ENCODE measurements at regions not wholly inside any gene's neighbourhood (a gene's known extent, or its start where the extent isn't known, plus 50 kb on each side); places are given as distances from the start of the nearest gene placed in this dataset.

DNA sequence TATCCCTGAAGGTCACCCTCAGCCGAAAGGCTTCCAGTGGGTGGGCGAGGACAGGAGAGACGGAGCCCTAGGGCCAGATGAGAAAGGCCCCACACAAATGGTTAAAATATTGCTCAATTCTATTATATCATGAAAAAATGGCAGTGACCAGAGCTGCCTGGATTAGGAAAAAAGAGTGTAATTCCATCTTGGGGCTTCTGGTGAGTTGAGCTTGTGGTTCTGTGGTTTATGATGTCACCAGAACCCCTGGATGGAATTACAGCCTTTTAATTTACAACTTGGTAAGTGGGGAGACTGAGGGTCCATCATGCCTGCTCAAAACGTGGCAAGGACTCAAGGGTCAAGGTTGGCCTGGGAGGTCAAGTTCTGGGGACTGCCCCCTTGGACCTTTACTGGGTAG lies 55.5 kb upstream of the STC2 start:
- Histone ChIP-seq H3K36me3 (ENCODE audit: control insufficient read depth in 1 of 2, insufficient read depth in 2 of 2, low read length in 2 of 2) (no peaks in the 10 kb centered on the region), H4K91ac (ENCODE audit: low read depth, low read length) (no peak overlapping the region), H3K18ac (ENCODE audit: low read length) (no peak overlapping the region), H2AFZ (ENCODE audit: insufficient read depth, low read length, poor library complexity) (no peak overlapping the region), H3K27ac (ENCODE audit: low read depth, low read length) (no peak overlapping the region), H3K79me1 (ENCODE audit: low read length) (no peaks in the 10 kb centered on the region), H3K4me1 (ENCODE audit: control insufficient read depth in 1 of 2, insufficient read depth in 2 of 2, low read length in 2 of 2) (no peaks in the 10 kb centered on the region), H4K12ac (ENCODE audit: low read depth, low read length) (no peak overlapping the region), H4K8ac (ENCODE audit: low read depth, low read length) (no peak overlapping the region), H3K9me3 (ENCODE audit: insufficient read depth, low read depth, low read length) (peaks cover 3% of the 10 kb centered on the region), H3K14ac (ENCODE audit: low read length) (no peak overlapping the region), H2BK120ac (ENCODE audit: insufficient read depth, low read length, poor library complexity) (no peak overlapping the region), H2BK5ac (ENCODE audit: low read depth, low read length, poor library complexity) (no peak overlapping the region), H3K79me2 (ENCODE audit: control insufficient read depth, insufficient read depth, low read length, poor library complexity) (no peaks in the 10 kb centered on the region), H3K4ac (ENCODE audit: low read depth, low read length) (no peak overlapping the region), H3K4me3 (ENCODE audit: low read depth, low read length) (no peak overlapping the region), H3K27me3 (ENCODE audit: insufficient read depth, low read length) (no peaks in the 10 kb centered on the region), H3K9ac (ENCODE audit: low read length) (no peak overlapping the region), H3K23ac (ENCODE audit: low read length) (no peak overlapping the region), H2AK5ac (ENCODE audit: low read length) (no peak overlapping the region), H2BK12ac (ENCODE audit: low read length) (no peak overlapping the region), H3K4me2 (ENCODE audit: low read length) (no peak overlapping the region)
- DNase-seq: no peak
- WGBS (ENCODE audit: extremely low coverage, insufficient coverage, insufficient read length): no CpG with 5 or more reads among the region's 4 CpGs

DNA sequence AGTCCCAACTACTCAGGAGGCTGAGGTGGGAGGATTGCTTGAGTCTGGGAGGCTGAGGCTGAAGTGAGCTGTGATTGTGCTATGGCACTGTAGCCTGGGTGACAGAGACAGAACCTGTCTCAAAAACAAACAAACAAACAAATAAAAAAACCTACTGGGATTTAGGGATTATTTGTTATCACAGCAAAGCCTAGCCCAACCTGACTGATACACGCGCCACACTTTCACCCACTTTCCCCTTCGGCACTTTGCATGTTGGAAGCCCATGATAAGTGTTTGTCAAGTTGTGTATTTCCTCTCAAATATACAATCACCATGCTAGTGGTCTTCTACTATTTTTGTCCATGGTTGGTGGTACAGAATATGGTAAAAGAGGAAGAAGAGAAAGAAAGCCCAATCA lies 50.5 kb upstream of the STC2 start:
- no CpG with 5 or more reads among the region's 3 CpGs for WGBS (ENCODE audit: extremely low coverage, insufficient coverage, insufficient read length)
- no peak overlapping the region for H2BK12ac ChIP-seq (ENCODE audit: low read length)
- no peaks in the 10 kb centered on the region for H3K4me1 ChIP-seq (ENCODE audit: control insufficient read depth in 1 of 2, insufficient read depth in 2 of 2, low read length in 2 of 2)
- H2AFZ ChIP-seq (ENCODE audit: insufficient read depth, low read length, poor library complexity): no peak overlapping the region
- no peaks in the 10 kb centered on the region for H3K36me3 ChIP-seq (ENCODE audit: control insufficient read depth in 1 of 2, insufficient read depth in 2 of 2, low read length in 2 of 2)
- no peak for DNase-seq
- H3K4me2 ChIP-seq (ENCODE audit: low read length): no peak overlapping the region
- H4K12ac ChIP-seq (ENCODE audit: low read depth, low read length): no peak overlapping the region
- no peak overlapping the region for H4K91ac ChIP-seq (ENCODE audit: low read depth, low read length)
- H3K79me2 ChIP-seq (ENCODE audit: control insufficient read depth, insufficient read depth, low read length, poor library complexity): no peaks in the 10 kb centered on the region
- no peak overlapping the region for H3K4me3 ChIP-seq (ENCODE audit: low read depth, low read length)
- no peak overlapping the region for H2BK120ac ChIP-seq (ENCODE audit: insufficient read depth, low read length, poor library complexity)
- no peaks in the 10 kb centered on the region for H3K79me1 ChIP-seq (ENCODE audit: low read length)
- H2AK5ac ChIP-seq (ENCODE audit: low read length): no peak overlapping the region
- H3K9me3 ChIP-seq (ENCODE audit: insufficient read depth, low read depth, low read length): peaks cover 5% of the 10 kb centered on the region
- H3K27me3 ChIP-seq (ENCODE audit: insufficient read depth, low read length): no peaks in the 10 kb centered on the region
- no peak overlapping the region for H4K8ac ChIP-seq (ENCODE audit: low read depth, low read length)
- H3K23ac ChIP-seq (ENCODE audit: low read length): no peak overlapping the region
- H2BK5ac ChIP-seq (ENCODE audit: low read depth, low read length, poor library complexity): no peak overlapping the region
- H3K18ac ChIP-seq (ENCODE audit: low read length): no peak overlapping the region
- no peak overlapping the region for H3K27ac ChIP-seq (ENCODE audit: low read depth, low read length)
- H3K9ac ChIP-seq (ENCODE audit: low read length): no peak overlapping the region
- H3K4ac ChIP-seq (ENCODE audit: low read depth, low read length): no peak overlapping the region
- no peak overlapping the region for H3K14ac ChIP-seq (ENCODE audit: low read length)
